HG03342 (cell line): ENCODE measurements at regions not wholly inside any gene's neighbourhood (a gene's known extent, or its start where the extent isn't known, plus 50 kb on each side); places are given as distances from the start of the nearest gene placed in this dataset.

ENCODE experiments used
- ATAC-seq: cut with Tn5 transposase; IDR thresholded peaks from one replicate; pipeline ENCODE4 v1.9.1; 2021; ENCODE audit warnings: mild to moderate bottlenecking, moderate library complexity; ENCODE audit not compliant: unreplicated experiment

DNA sequence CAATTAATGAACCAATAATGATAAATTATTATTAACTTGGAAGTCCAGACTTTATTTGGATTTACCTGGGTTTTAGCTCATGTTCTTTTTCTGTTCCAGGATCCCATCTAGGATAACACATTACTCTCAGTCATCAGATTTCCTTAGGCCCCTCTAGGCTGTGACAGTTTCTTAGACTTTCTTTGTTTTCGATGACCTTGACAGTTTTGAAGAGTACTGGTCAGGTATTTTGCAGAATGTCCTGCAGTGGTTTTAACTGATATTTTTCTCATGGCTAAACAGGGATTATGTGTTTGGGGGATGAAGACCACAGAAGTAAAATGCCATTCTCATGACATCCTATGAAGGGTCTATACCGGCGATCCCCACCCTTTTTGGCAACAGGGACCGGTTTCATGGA, 144.0 kb downstream of the NAV1 start:
- no peak for ATAC-seq

DNA sequence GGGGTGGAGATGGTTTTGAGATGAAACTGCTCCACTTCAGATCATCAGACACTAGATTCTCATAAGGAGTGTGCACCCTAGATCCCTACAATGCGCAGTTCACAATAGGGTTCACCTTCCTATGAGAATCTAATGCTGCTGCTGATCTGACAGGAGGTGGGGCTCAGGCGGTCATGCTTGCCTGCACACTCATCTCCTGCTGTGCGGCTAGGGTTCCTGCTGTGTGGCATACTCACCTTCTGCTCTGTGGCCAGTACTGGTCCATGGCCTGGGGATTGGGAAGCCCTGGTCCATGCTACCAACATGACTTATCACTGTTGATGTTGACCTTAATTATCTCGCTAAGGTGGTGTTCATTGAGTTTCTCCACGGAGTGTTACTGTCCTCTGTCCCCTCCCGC, 144.5 kb downstream of the NAV1 start:
- ATAC-seq = no peak

DNA sequence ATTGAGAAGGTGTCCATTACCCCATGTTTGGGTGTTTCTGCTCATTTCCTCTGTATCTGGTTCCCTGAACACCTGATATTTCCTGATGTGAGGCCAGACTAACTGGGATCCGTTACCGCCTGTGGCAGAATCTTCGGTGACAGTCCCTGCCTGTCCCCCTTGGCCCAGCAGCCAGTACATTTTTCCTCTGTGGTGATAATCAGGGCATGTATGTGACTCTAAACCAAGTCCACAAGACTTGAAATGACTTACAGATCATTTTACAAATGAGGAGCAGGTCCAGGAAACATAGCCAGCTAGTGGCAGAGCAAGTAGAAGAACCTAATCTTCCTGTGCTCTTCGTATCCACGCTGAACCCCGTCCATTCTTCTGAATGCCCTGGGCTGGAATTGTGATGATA, 143.5 kb upstream of the IPO9 start:
- no peak for ATAC-seq

DNA sequence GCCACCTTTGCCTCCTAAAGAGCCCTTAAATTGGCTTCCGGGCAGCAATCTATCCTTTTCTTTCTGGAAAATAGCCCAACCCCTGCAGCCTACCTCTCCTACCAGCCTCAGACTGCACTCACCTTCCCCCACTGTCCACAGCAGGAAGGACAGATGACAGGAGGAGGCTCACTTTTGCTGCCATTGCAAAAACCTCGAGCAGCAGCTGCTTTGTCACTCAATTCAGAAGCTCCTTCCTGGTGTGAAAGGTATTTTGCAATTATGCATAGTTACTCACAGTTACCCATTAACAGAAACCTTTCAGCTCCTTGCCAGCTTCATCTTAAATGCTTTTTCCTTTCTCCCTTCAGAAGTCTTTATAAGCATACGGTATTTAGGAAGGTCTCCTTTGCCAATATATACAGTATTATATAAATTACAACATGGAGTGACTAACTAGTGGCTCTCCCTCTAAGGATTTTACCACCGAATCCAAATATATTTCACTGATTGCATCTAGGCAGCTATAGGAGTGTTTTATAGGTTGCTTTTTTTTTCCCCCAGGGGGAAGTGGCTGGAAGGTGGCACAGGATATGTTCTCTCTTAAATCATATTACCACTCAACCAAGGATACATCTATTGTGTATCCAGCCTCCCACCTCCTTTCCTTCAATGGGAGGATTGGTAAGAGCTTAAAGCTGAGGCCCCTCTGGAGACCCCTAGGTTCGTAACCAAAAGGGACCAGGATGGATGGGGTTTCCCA, 142.1 kb upstream of the IPO9 start:
- ATAC-seq = no peak

DNA sequence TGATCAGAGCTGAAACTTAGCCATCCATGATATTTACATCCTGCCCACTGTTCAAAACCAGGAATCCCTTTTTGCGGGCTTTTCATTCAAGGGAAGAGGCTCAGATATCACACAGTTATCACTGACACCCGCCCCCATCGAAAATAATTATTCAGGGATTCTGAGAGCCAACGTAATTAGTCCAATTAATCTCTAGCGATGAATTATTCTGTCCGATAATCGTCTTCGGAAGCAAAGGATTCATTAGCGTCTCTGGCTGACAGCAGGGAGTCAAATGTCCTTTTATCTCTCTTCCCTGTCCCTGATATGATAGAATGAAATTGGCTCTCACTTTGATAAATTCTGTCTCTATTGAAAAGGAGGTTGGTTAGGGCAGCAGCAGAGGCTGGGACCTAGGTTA, 140.4 kb upstream of the IPO9 start:
- no peak for ATAC-seq

DNA sequence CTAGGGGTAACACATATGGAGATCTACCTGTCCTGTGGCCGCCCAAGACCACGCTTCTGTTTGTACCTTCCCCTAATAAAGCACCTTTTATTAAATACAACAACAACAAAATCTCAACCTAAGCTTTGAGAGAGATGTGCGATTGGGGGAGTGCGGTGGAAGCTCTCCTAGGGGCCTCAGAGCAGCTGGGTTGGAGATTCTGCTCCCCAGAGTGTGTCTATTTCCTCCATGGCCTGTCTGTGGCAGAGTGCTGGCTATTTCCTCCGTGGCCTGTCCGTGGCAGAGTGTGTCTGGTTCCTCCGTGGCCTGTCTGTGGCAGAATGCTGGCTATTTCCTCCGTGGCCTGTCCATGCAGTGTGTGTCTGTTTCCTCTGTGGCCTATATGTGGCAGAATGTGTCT, 139.3 kb upstream of the IPO9 start:
- ATAC-seq = no peak

DNA sequence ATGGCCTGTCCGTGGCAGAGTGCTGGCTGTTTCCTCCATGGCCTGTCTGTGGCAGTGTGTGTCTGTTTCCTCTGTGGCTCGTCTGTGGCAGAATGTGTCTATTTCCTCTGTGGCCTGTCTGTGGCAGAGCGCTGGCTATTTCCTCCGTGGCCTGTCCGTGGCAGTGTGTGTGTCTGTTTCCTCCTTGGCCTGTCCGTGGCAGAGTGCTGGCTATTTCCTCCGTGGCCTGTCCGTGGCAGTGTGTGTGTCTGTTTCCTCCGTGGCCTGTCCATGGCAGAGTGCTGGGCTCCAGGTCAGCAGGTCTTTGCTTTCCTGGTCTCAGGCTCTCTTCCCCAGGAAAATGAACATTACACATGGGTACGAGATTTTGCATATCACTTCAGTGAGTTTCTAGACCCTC, 138.4 kb upstream of the IPO9 start:
- no peak for ATAC-seq

DNA sequence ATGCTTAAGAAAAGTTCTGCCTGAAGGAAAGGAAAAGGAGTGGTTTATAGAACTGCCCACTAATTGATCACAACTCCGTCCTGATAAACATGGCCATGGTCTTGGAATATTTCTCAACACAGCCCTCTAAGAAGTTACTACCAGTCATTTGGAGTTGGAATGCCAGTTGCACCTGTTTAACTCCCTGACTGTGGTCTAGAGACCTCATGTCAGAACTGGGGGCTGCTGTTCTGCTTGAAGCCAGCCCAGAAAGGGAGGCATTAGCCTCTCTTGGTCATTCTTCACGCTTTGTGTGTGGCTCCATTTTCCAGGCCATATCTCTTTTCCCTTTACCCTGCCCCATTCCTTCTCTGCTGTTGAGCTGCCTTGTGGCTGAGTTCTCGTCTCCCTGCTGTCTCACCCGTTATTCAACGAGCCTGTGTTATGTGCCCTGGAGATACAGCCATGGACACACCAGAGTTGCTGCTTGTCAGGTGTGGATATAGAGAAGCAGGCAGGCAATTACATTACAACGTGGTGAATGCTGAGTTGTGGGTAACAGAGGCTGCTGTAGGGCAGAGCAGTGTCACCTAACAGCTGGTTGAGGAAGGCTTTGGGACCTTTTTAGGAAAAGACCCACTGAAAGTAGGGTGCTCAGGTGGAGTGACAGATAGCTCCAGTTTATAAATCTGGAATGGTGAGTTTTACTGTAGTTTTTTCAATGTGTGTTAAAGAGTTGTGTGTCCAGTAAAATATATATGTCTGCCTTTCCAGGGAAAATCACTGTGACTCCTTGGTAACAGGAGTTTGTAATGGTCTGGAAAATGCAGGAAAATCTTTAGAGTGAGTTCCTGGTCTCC, 137.0 kb upstream of the IPO9 start:
- ATAC-seq = no peak

DNA sequence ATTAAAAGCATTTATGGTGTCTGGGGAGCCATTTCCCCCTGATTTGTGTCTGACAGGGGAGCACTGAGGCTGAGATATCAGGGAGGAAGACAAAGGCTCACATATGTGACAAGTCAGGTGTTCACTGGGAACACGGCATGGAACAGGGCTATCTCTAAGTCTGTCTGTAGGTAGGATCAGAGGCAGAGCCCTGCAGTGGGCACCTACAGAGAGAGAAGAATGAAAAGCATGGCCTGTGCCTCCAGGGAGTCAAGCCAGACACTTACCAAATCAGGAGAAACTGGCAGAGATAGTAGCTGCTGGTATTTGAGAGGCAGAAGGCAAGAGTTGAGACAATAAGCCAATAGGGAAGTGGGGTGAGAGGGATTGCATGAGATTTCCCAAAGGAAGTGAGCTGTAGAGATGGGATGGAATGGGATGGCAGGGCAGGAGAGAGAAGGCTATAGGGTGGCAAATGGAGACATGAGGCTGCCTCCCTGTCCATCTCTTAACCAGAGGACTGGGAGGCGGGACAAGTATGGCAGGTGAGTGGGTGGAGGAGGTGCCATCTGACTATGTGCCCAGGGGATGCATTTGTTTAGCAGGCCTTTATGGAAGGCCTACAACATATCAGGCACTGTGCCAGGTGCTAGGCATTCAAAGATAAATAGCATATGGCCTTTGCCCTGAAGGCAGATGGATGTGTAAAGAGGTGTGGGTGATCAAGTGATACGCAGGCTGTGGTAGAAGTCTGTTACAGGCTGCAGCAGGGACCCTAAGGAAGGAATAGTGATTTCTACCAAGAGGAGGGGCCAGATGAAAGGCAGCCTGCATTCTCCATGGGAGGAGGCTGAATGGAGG, 136.2 kb upstream of the IPO9 start:
- ATAC-seq = no peak

DNA sequence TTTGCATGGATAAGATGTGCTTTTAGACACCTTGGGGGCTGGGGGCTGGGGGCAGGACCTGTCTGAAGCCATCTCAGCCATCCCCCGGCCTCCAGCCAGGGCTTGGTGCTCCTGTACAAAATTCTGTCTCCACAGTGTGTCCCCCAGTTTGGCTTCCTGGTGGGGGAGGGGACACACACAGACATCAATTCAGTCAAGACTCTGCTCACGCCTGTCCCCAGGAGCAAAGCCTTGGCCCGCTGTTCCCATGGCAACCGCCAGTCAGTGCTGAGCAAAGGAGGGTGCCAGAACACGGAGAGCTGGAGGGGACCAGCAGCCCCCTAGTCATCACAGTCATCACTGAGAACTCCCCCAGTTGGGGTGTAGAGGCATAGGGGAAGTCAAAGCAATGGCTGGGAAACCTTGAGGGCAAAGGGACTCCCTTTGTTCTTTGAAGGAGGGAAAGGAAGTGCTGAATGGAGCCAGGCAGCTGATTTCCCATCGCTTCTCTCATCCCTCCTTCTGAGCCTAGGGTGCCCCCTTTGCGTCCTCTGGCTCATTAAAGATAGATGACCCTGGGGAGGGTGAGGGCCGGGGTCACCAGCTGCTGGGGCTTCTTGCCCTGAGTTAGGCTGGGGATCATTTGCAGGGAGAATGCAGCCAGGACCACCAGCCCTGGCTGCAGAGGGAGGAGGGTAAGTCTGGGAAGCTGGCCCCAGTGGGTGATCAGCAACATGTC, 134.9 kb upstream of the IPO9 start:
- ATAC-seq = no peak

DNA sequence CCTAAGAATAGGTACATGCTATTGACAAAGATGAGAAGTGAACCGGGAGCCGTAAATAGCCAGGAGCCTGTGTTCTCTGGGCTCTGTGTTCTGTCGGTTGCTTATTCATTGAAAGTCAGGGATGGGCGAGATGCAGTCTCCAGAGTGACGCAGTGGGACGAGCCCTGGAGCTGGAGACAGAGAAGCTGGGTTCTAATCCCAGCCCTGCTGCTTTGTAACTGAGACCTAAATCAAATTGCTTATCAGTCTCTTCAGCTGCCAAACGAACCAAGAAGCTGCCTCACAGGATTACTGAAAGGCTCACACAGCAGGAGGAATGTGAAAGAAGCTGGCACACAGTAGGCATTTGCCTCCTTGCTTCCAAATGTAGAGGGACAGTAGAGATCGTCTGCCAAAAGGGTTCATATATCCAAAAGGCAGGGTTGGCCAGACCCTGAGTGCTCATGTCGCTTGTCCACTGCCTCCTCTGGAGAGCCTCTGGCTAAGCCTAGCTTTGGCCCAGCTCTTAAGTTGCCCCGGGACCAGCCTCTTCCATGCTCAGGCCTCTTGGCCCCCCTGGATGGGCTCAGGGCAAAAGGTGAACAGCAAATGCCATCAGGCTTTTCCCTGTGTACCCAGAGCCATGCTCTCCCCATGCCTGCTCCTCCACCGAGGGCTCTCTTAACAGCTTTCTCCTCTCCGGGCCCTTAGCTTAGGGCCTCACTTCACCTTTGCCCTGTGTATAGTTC, 134.2 kb upstream of the IPO9 start:
- ATAC-seq = no peak

DNA sequence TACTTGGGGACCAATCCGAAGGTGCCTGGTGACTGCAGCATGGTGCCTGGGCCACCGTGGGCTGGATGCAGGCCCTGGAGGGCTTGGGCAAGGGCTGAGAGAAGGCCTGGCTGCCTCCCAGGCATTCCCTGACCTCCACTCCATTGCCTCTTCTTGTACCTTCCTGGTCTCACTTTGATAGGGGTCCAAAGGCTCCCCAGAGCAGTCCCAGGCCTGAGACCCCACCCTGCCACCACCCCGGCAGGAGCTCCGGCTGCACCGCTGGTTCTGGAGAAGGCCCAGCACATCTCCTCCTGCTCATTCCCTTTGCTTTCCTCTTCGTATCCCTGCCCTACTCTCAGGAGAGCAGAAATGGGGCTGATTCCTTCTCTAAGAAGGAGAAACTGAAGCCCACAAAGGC, 133.3 kb upstream of the IPO9 start:
- no peak for ATAC-seq

DNA sequence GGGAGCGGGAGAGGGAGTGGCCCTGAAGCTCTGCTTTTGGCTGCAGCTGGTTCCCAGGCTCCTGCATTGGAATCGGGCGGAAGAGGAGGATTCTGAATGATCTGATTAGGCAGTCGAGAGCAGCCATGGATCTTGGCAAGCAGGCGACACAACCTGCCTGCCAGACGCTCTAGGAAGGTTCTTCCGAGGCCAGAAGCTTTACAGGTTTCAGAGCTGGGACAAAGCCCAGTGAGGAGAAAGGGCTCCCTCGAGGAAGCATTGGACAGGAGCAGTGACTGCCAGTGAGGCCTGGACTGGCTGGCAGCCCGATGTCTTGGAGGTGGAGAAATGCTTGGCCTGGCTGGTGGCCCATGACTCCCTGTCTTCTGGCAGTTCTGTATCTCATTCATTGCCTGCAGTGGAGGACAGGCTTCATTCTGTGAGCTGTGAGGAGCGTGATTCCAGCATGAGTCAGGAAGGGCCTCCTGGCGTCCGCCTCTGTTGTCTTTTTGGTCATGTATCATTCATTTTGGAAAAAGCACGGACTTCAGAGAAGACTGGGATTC, 132.7 kb upstream of the IPO9 start:
- no peak for ATAC-seq

DNA sequence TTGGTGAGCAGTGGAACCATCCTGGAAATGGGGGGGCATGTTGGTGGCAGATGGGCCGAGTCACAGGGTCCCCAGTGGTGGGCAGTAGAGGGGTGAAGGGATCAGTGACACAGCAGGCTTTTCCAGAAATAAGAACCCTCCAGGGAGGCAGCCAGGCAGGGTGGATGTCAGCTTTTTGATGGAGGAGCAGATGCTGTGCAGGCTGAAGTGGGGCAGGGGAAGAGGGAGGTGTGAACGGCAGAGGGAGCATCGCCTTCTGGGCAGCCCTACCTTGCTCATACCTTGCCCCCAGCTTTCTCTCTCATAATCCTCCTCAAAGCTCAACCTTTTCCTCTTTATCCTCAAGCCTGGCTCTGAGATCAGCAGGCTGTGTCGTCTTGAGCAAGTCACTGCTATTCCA, 131.8 kb upstream of the IPO9 start:
- no peak for ATAC-seq

DNA sequence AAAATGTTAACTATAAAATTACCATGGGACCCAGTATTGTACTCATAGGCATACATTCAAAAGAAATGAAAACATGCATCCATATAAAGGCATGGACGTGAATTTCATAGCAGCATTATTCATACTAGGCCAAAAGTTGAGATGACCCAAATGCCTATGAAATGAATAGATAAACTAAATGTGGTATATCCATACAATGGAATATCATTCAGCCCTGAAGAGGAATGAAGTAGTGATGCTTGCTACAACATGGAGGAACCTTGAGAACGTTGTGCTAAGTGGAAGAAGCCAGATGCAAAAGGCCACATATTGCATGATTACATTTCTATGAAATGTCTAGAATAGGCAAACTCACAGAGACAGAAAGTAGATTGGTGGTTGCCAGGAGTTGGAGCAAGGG, 127.1 kb upstream of the IPO9 start:
- ATAC-seq = no peak

DNA sequence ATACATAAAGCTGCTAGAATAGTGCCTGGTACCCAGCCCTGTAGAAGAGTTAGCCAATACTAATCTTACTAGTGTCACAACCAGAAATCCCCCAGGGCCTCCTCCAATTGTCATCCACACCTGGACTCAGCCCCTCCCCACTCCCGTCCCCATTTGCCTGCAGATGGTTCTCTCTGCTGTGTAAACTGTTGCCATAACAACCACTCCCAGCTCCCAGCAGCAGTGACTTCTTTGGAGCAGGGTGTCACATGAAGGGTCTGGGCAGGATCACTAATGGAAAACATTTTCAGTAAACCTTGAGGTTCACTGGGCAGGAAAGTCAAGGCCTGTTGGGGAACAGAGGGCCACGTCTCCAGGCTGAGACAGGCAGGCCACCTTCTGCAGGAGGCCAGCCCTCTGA, 126.0 kb upstream of the IPO9 start:
- ATAC-seq = no peak

DNA sequence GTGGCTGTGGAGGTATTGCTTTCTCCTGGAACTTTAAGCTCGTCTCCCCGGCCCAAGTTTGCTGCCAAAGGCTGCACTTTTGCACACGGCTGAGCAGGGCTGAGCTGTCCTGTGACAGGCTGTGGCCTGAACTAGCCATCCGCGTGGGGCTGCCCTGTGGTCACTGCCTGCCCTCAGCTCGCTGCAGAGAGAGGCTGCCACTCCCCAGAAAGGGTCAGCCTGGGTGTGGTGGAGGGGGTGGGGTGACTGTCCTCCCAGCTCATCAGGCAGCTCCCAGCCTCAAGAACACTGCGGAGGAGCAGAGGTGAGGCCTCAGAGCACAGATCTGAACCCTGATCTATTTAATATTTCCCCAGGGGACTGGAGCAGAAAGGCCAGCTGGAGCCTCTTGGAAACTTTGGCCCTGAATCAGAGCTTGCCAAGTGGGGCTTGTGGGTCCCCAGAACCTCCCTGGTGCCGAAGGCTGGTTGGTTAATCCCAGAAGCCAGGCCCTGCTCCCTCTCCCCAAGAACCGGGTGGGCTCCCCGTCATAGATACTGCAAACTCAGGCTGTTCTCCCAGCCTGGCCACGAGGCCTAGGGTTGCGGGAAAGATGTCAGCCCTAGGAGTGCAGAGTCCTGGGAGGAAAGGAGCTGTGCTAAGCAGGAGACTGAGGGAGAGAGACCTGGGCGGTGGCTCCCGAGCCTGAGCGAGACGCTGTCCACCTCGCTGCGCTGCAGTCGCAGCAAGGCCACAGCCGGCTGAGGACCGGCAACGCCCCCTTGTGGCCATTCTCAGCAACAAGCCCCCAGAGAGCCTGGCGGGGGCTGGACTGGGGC, 125.1 kb upstream of the IPO9 start:
- peak; percentile 64 for ATAC-seq

DNA sequence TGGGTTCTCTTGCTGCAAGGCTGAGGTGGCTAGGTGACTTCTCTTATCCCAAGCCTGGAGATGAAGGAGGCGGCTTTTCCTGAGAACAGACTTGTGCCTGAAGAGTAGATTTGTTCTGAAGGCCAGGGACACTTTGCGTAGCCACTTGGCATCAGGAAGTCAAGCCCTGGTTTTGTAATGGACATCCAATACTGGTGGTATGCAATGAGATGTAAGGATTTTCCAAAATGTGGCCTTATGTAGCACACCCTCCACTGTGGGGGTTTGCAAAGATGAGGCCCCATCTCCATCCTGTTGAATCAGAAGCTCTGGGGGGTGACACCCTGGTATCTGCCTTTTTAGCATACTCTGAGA, 124.5 kb upstream of the IPO9 start:
- ATAC-seq = no peak

DNA sequence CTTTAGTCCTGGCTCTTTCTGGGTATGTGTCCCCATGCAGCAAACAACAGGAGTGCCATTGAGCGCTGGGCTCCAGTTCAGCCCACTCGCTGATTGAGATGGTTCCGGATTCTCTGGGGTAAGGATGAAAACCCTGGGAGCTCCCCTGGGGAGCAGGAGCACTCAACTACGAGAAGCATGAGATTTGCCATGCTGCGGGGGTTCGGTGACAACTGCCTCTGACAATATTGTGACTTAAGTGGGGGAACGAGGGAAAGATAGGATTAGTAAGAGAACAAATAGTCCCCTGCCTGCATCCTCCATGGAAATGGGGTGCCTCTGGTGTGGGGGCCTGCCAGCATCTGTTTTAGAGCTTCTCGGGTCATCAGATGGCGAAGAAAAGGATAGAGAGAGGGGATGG, 123.6 kb upstream of the IPO9 start:
- ATAC-seq = no peak
